Activated naive CD8-positive, alpha-beta T cell treated with anti-CD3 and anti-CD28 coated beads, Interleukin-2, amount 50 U/mL, for 24 hours (primary cell): ENCODE measurements at regions not wholly inside any gene's neighbourhood (a gene's known extent, or its start where the extent isn't known, plus 50 kb on each side); places are given as distances from the start of the nearest gene placed in this dataset.

Source experiments
- ATAC-seq: fragments of 150-1000 bp; cut with Tn5 transposase; one replicate; pipeline ENCODE4 v1.10.0; 2021
- DNase-seq: peaks from one replicate; pipeline ENCODE4 v3.0.0; 2021
- H3K27ac Mint-ChIP-seq: one replicate; pipeline ENCODE4 v1.8.0; 2021; ENCODE audit warnings: mild to moderate bottlenecking, mixed read lengths
- H3K27me3 Mint-ChIP-seq: one replicate; pipeline ENCODE4 v1.8.0; 2021; ENCODE audit warnings: mixed read lengths
- H3K36me3 Mint-ChIP-seq: one replicate; pipeline ENCODE4 v1.8.0; 2021; ENCODE audit warnings: low read depth, mixed read lengths
- H3K4me1 Mint-ChIP-seq: one replicate; pipeline ENCODE4 v1.8.0; 2021; ENCODE audit warnings: mixed read lengths
- H3K4me3 Mint-ChIP-seq: one replicate; pipeline ENCODE4 v1.8.0; 2021; ENCODE audit warnings: mild to moderate bottlenecking, moderate library complexity, mixed read lengths
- H3K9me3 Mint-ChIP-seq: one replicate; pipeline ENCODE4 v1.8.0; 2021; ENCODE audit warnings: mixed read lengths

- ATAC-seq (no peak), DNase-seq (no peak)
- H3K36me3 Mint-ChIP-seq = peaks cover 1% of the 10 kb centered on the region
- H3K27me3 Mint-ChIP-seq = peaks cover 20% of the 10 kb centered on the region
- peaks cover 6% of the 10 kb centered on the region for H3K4me1 Mint-ChIP-seq
- no peak overlapping the region for H3K4me3 Mint-ChIP-seq
- H3K27ac Mint-ChIP-seq = no peak overlapping the region
- H3K9me3 Mint-ChIP-seq = peaks cover 9% of the 10 kb centered on the region
Observed at GRCh38 chr2:38217401-38218188, 141.6 kb upstream of the CYP1B1 start.

- DNase-seq (no peak), ATAC-seq (no peak)
- H3K4me1 Mint-ChIP-seq = peaks cover 6% of the 10 kb centered on the region
- peaks cover 1% of the 10 kb centered on the region for H3K36me3 Mint-ChIP-seq
- no peak overlapping the region for H3K27ac Mint-ChIP-seq
- H3K27me3 Mint-ChIP-seq = peaks cover 20% of the 10 kb centered on the region
- H3K4me3 Mint-ChIP-seq = no peak overlapping the region
- peaks cover 9% of the 10 kb centered on the region for H3K9me3 Mint-ChIP-seq
Observed at GRCh38 chr2:38216886-38217285, 140.9 kb upstream of the CYP1B1 start.

GRCh38 chr2:38215993-38216392, 140.0 kb upstream of the CYP1B1 start:
- peaks cover 15% of the 10 kb centered on the region for H3K9me3 Mint-ChIP-seq
- peaks cover 5% of the 10 kb centered on the region for H3K36me3 Mint-ChIP-seq
- no peak for DNase-seq
- no peak overlapping the region for H3K4me3 Mint-ChIP-seq
- no peak overlapping the region for H3K27ac Mint-ChIP-seq
- H3K27me3 Mint-ChIP-seq = peaks cover 23% of the 10 kb centered on the region
- peaks cover 6% of the 10 kb centered on the region for H3K4me1 Mint-ChIP-seq
- ATAC-seq = no peak

- Mint-ChIP-seq H3K36me3 (peaks cover 5% of the 10 kb centered on the region), H3K4me3 (no peak overlapping the region), H3K9me3 (peaks cover 15% of the 10 kb centered on the region), H3K27me3 (peaks cover 23% of the 10 kb centered on the region), H3K27ac (no peak overlapping the region), H3K4me1 (peaks cover 6% of the 10 kb centered on the region)
- no peak for DNase-seq
- ATAC-seq = no peak
Observed at GRCh38 chr2:38215522-38215921, 139.6 kb upstream of the CYP1B1 start.

GRCh38 chr2:38214209-38214717, 138.3 kb upstream of the CYP1B1 start:
- peaks cover 18% of the 10 kb centered on the region for H3K27me3 Mint-ChIP-seq
- H3K27ac Mint-ChIP-seq = no peak overlapping the region
- peaks cover 6% of the 10 kb centered on the region for H3K4me1 Mint-ChIP-seq
- peaks cover 5% of the 10 kb centered on the region for H3K36me3 Mint-ChIP-seq
- peak; percentile 43 for ATAC-seq
- peaks cover 8% of the 10 kb centered on the region for H3K9me3 Mint-ChIP-seq
- H3K4me3 Mint-ChIP-seq = no peak overlapping the region
- no peak for DNase-seq

GRCh38 chr2:38213619-38214167, 137.7 kb upstream of the CYP1B1 start:
- Mint-ChIP-seq H3K27ac (no peak overlapping the region), H3K4me1 (peaks cover 6% of the 10 kb centered on the region), H3K4me3 (no peak overlapping the region), H3K27me3 (peaks cover 13% of the 10 kb centered on the region), H3K36me3 (peaks cover 5% of the 10 kb centered on the region), H3K9me3 (peaks cover 6% of the 10 kb centered on the region)
- DNase-seq (no peak), ATAC-seq (peak; percentile 4)

- DNase-seq (no peak), ATAC-seq (no peak)
- Mint-ChIP-seq H3K27me3 (peaks cover 8% of the 10 kb centered on the region), H3K4me3 (no peak overlapping the region), H3K4me1 (peaks cover 6% of the 10 kb centered on the region), H3K9me3 (peaks cover 6% of the 10 kb centered on the region), H3K27ac (no peak overlapping the region), H3K36me3 (peaks cover 5% of the 10 kb centered on the region)
Observed at GRCh38 chr2:38212312-38212711, 136.4 kb upstream of the CYP1B1 start.

GRCh38 chr2:38207168-38207567, 131.2 kb upstream of the CYP1B1 start:
- ATAC-seq (no peak), DNase-seq (no peak)
- peaks cover 29% of the 10 kb centered on the region for H3K27me3 Mint-ChIP-seq
- H3K4me3 Mint-ChIP-seq = no peak overlapping the region
- H3K9me3 Mint-ChIP-seq = peaks cover 9% of the 10 kb centered on the region
- no peaks in the 10 kb centered on the region for H3K4me1 Mint-ChIP-seq
- H3K27ac Mint-ChIP-seq = no peak overlapping the region
- peaks cover 4% of the 10 kb centered on the region for H3K36me3 Mint-ChIP-seq

- no peaks in the 10 kb centered on the region for H3K36me3 Mint-ChIP-seq
- H3K9me3 Mint-ChIP-seq = peaks cover 3% of the 10 kb centered on the region
- H3K4me3 Mint-ChIP-seq = no peak overlapping the region
- peaks cover 26% of the 10 kb centered on the region for H3K27me3 Mint-ChIP-seq
- ATAC-seq (no peak), DNase-seq (no peak)
- no peak overlapping the region for H3K27ac Mint-ChIP-seq
- no peaks in the 10 kb centered on the region for H3K4me1 Mint-ChIP-seq
Observed at GRCh38 chr2:38203446-38203810, 127.5 kb upstream of the CYP1B1 start.

GRCh38 chr2:38202713-38203445, 126.9 kb upstream of the CYP1B1 start:
- ATAC-seq (no peak), DNase-seq (no peak)
- no peak overlapping the region for H3K27ac Mint-ChIP-seq
- peaks cover 3% of the 10 kb centered on the region for H3K9me3 Mint-ChIP-seq
- no peaks in the 10 kb centered on the region for H3K36me3 Mint-ChIP-seq
- H3K4me3 Mint-ChIP-seq = no peak overlapping the region
- no peaks in the 10 kb centered on the region for H3K4me1 Mint-ChIP-seq
- H3K27me3 Mint-ChIP-seq = peaks cover 23% of the 10 kb centered on the region

GRCh38 chr2:38201784-38202183, 125.8 kb upstream of the CYP1B1 start:
- ATAC-seq (no peak), DNase-seq (no peak)
- Mint-ChIP-seq H3K9me3 (peaks cover 3% of the 10 kb centered on the region), H3K27ac (no peak overlapping the region), H3K36me3 (no peaks in the 10 kb centered on the region), H3K27me3 (peaks cover 18% of the 10 kb centered on the region), H3K4me3 (no peak overlapping the region), H3K4me1 (no peaks in the 10 kb centered on the region)

- H3K4me3 Mint-ChIP-seq = no peak overlapping the region
- H3K4me1 Mint-ChIP-seq = no peaks in the 10 kb centered on the region
- H3K9me3 Mint-ChIP-seq = no peaks in the 10 kb centered on the region
- peaks cover 18% of the 10 kb centered on the region for H3K27me3 Mint-ChIP-seq
- DNase-seq (no peak), ATAC-seq (no peak)
- H3K27ac Mint-ChIP-seq = no peak overlapping the region
- no peaks in the 10 kb centered on the region for H3K36me3 Mint-ChIP-seq
Observed at GRCh38 chr2:38200598-38200997, 124.6 kb upstream of the CYP1B1 start.

- H3K27ac Mint-ChIP-seq = no peak overlapping the region
- no peak overlapping the region for H3K4me3 Mint-ChIP-seq
- H3K36me3 Mint-ChIP-seq = no peaks in the 10 kb centered on the region
- DNase-seq (no peak), ATAC-seq (no peak)
- peaks cover 10% of the 10 kb centered on the region for H3K27me3 Mint-ChIP-seq
- no peaks in the 10 kb centered on the region for H3K4me1 Mint-ChIP-seq
- no peaks in the 10 kb centered on the region for H3K9me3 Mint-ChIP-seq
Observed at GRCh38 chr2:38199127-38199526, 123.2 kb upstream of the CYP1B1 start.

GRCh38 chr2:38194751-38195150, 118.8 kb upstream of the CYP1B1 start:
- H3K4me3 Mint-ChIP-seq = no peak overlapping the region
- no peaks in the 10 kb centered on the region for H3K36me3 Mint-ChIP-seq
- no peak overlapping the region for H3K27ac Mint-ChIP-seq
- no peak for ATAC-seq
- H3K4me1 Mint-ChIP-seq = no peaks in the 10 kb centered on the region
- H3K9me3 Mint-ChIP-seq = no peaks in the 10 kb centered on the region
- no peaks in the 10 kb centered on the region for H3K27me3 Mint-ChIP-seq
- no peak for DNase-seq

GRCh38 chr2:38192976-38193375, 117.0 kb upstream of the CYP1B1 start:
- no peaks in the 10 kb centered on the region for H3K36me3 Mint-ChIP-seq
- no peak overlapping the region for H3K4me3 Mint-ChIP-seq
- no peaks in the 10 kb centered on the region for H3K27me3 Mint-ChIP-seq
- no peak overlapping the region for H3K27ac Mint-ChIP-seq
- ATAC-seq = no peak
- DNase-seq = no peak
- H3K4me1 Mint-ChIP-seq = no peaks in the 10 kb centered on the region
- no peaks in the 10 kb centered on the region for H3K9me3 Mint-ChIP-seq
